OCI-LY7 (cell line): ENCODE measurements at regions not wholly inside any gene's neighbourhood (a gene's known extent, or its start where the extent isn't known, plus 50 kb on each side); places are given as distances from the start of the nearest gene placed in this dataset.
"Not testable (repeated sequence)": the region's sequence is repeated elsewhere in the genome, so short reads cannot be mapped to it uniquely, and the experiment has no call there.

Source experiments
- CTCF ChIP-seq: fragments of 200-600 bp; sonication (generic); conservative IDR thresholded peaks from 2 replicates; pipeline ENCODE4 v1.5.1; 2014; ENCODE audit warnings: mild to moderate bottlenecking, antibody characterized with exemption, low read length, moderate library complexity, mixed read lengths
- EZH2phosphoT487 ChIP-seq: fragments of 200-600 bp; sonication (generic); IDR thresholded peaks from 2 replicates; pipeline ENCODE4 v1.6.1; 2018; ENCODE audit warnings: low read depth, borderline replicate concordance, mild to moderate bottlenecking, mixed run types, antibody characterized with exemption, low read length, moderate library complexity, mixed read lengths

- TF ChIP-seq EZH2phosphoT487, CTCF: not testable (repeated sequence)
Observed at GRCh38 chr4:120200573-120201110, 134.0 kb upstream of the MAD2L1 start.
